Right cardiac atrium (tissue), 5 donors: ENCODE measurements at regions not wholly inside any gene's neighbourhood (a gene's known extent, or its start where the extent isn't known, plus 50 kb on each side); places are given as distances from the start of the nearest gene placed in this dataset.

Source experiments
- ATAC-seq, 2 donors: fragments of 200-7000 bp; cut with Tn5 transposase; one replicate each; pipeline versions ENCODE4 v1.8.0 to v1.9.1; 2020; ENCODE audit warnings: moderate library complexity in 2 of 2, mild to moderate bottlenecking in 1 of 2
- DNase-seq, 3 donors: peaks; one replicate each; pipeline ENCODE4 v3.0.0-alpha.2; 2020
- H3K27ac ChIP-seq: one replicate; pipeline ENCODE4 v1.5.1; 2013; ENCODE audit warnings: mild to moderate bottlenecking, low read length, control low read depth, moderate library complexity
- H3K27me3 ChIP-seq: one replicate; pipeline ENCODE4 v1.6.1; 2013; ENCODE audit not compliant: control insufficient read depth, insufficient read depth
- H3K4me1 ChIP-seq: one replicate; pipeline ENCODE4 v1.6.1; 2013; ENCODE audit warnings: low read length; ENCODE audit not compliant: control insufficient read depth, insufficient read depth
- H3K4me3 ChIP-seq: one replicate; pipeline ENCODE4 v1.5.1; 2013; ENCODE audit warnings: low read length, control low read depth
- H3K9me3 ChIP-seq: one replicate; pipeline ENCODE4 v1.6.1; 2013; ENCODE audit warnings: low read length; ENCODE audit not compliant: control insufficient read depth
- WGBS: extraction: QIAGEN DNeasy Blood & Tissue Kit; methylation state at CpG from one replicate; pipeline ENCODE4 v1.1.7; 2013; 5-methylcytosine and 5-hydroxymethylcytosine counted together
- intact Hi-C, 4 donors: fragments of 100-400 bp; cut with DNase I; formaldehyde crosslinking; loops; one replicate each; pipeline versions ENCODE4 v1.11.0 to v1.14.0; 2022 to 2023
- donor health status: healthy with polysubstance abuse.
- donor health status: DM: no; HTN: yes; CAD: no.
- donor health status: DM: no; HTN: no; CAD: no.
- donor health status: DM: no; HTN: yes; CAD: no; lungs with severe emphysema.
- donor health status: DM: yes; HTN: yes; CAD: no.

- no peak for ATAC-seq
- Histone ChIP-seq H3K4me1 (no peaks in the 10 kb centered on the region), H3K27me3 (no peaks in the 10 kb centered on the region), H3K9me3 (no peaks in the 10 kb centered on the region), H3K4me3 (no peak overlapping the region), H3K27ac (no peak overlapping the region)
- intact Hi-C loops: no loop called here
- no peak for DNase-seq
- WGBS: 93% methylated on average over 2 of the region's 2 CpGs
These were observed 225.1 kb upstream of the MPPED2 start for GRCh38 chr11:30811226-30811755.

- no peaks in the 10 kb centered on the region for H3K9me3 ChIP-seq
- intact Hi-C loops: no loop called here
- no peaks in the 10 kb centered on the region for H3K4me1 ChIP-seq
- H3K27me3 ChIP-seq: no peaks in the 10 kb centered on the region
- H3K27ac ChIP-seq: no peak overlapping the region
- no peak overlapping the region for H3K4me3 ChIP-seq
- 94% methylated on average over 2 of the region's 2 CpGs for WGBS
- ATAC-seq (no peak), DNase-seq (no peak)
These were observed 224.0 kb upstream of the MPPED2 start for GRCh38 chr11:30810116-30810515.

GRCh38 chr11:30801357-30801756 is 215.2 kb upstream of the MPPED2 start:
- no peak overlapping the region for H3K4me3 ChIP-seq
- DNase-seq: no peak
- H3K27ac ChIP-seq: no peak overlapping the region
- no peaks in the 10 kb centered on the region for H3K4me1 ChIP-seq
- no peaks in the 10 kb centered on the region for H3K27me3 ChIP-seq
- no peak for ATAC-seq
- WGBS: 42% methylated on average over 4 of the region's 4 CpGs
- H3K9me3 ChIP-seq: no peaks in the 10 kb centered on the region
- intact Hi-C loops: no loop called here

- no peaks in the 10 kb centered on the region for H3K4me1 ChIP-seq
- H3K4me3 ChIP-seq: no peak overlapping the region
- no peak overlapping the region for H3K27ac ChIP-seq
- no peak for ATAC-seq
- H3K27me3 ChIP-seq: no peaks in the 10 kb centered on the region
- no peaks in the 10 kb centered on the region for H3K9me3 ChIP-seq
- intact Hi-C loops: no loop called here
- DNase-seq: no peak
These were observed 214.8 kb upstream of the MPPED2 start for GRCh38 chr11:30800904-30801303.

GRCh38 chr11:30798547-30799236 is 212.5 kb upstream of the MPPED2 start:
- H3K27me3 ChIP-seq: no peaks in the 10 kb centered on the region
- no peak overlapping the region for H3K27ac ChIP-seq
- DNase-seq: no peak
- WGBS: 90% methylated on average over 3 of the region's 3 CpGs
- no peaks in the 10 kb centered on the region for H3K9me3 ChIP-seq
- no peak for ATAC-seq
- intact Hi-C loops: no loop called here
- H3K4me1 ChIP-seq: no peaks in the 10 kb centered on the region
- no peak overlapping the region for H3K4me3 ChIP-seq

GRCh38 chr11:30789270-30789669 is 203.1 kb upstream of the MPPED2 start:
- intact Hi-C loops: no loop called here
- no peak overlapping the region for H3K4me3 ChIP-seq
- WGBS: 84% methylated on average over 4 of the region's 4 CpGs
- no peaks in the 10 kb centered on the region for H3K4me1 ChIP-seq
- DNase-seq (no peak), ATAC-seq (no peak)
- H3K9me3 ChIP-seq: no peaks in the 10 kb centered on the region
- no peaks in the 10 kb centered on the region for H3K27me3 ChIP-seq
- no peak overlapping the region for H3K27ac ChIP-seq

GRCh38 chr11:30788849-30789248 is 202.7 kb upstream of the MPPED2 start:
- 93% methylated on average over 2 of the region's 2 CpGs for WGBS
- no peak for ATAC-seq

GRCh38 chr11:30786256-30787110 is 200.3 kb upstream of the MPPED2 start:
- DNase-seq (no peak), ATAC-seq (no peak)
- Histone ChIP-seq H3K4me1 (no peaks in the 10 kb centered on the region), H3K4me3 (no peak overlapping the region), H3K27ac (no peak overlapping the region), H3K27me3 (no peaks in the 10 kb centered on the region), H3K9me3 (no peaks in the 10 kb centered on the region)
- intact Hi-C loops: no loop called here
- 44% methylated on average over 4 of the region's 4 CpGs for WGBS

More at GRCh38 chr11:30788849-30789248, 202.7 kb upstream of the MPPED2 start:
- intact Hi-C loops: no loop called here
- Histone ChIP-seq H3K4me3 (no peak overlapping the region), H3K9me3 (no peaks in the 10 kb centered on the region), H3K4me1 (no peaks in the 10 kb centered on the region), H3K27me3 (no peaks in the 10 kb centered on the region), H3K27ac (no peak overlapping the region)
- no peak for DNase-seq

GRCh38 chr11:30778596-30778995 is 192.4 kb upstream of the MPPED2 start:
- Histone ChIP-seq H3K27me3 (no peaks in the 10 kb centered on the region), H3K4me3 (no peak overlapping the region), H3K27ac (no peak overlapping the region), H3K9me3 (no peaks in the 10 kb centered on the region), H3K4me1 (no peaks in the 10 kb centered on the region)
- 67% methylated on average over 1 of the region's 1 CpG for WGBS
- no peak for ATAC-seq
- DNase-seq: no peak
- intact Hi-C loops: no loop called here

- WGBS: 56% methylated on average over 1 of the region's 1 CpG
- H3K4me3 ChIP-seq: no peak overlapping the region
- intact Hi-C loops: no loop called here
- ATAC-seq: no peak
- no peak for DNase-seq
- H3K4me1 ChIP-seq: no peaks in the 10 kb centered on the region
- H3K27ac ChIP-seq: no peak overlapping the region
- H3K27me3 ChIP-seq: no peaks in the 10 kb centered on the region
- no peaks in the 10 kb centered on the region for H3K9me3 ChIP-seq
These were observed 189.0 kb upstream of the MPPED2 start for GRCh38 chr11:30775233-30775522.

- intact Hi-C loops: no loop called here
- DNase-seq (no peak), ATAC-seq (no peak)
- no peak overlapping the region for H3K4me3 ChIP-seq
- H3K9me3 ChIP-seq: no peaks in the 10 kb centered on the region
- no peaks in the 10 kb centered on the region for H3K27me3 ChIP-seq
- WGBS: 33% methylated on average over 8 of the region's 8 CpGs
- H3K27ac ChIP-seq: no peak overlapping the region
- H3K4me1 ChIP-seq: no peaks in the 10 kb centered on the region
These were observed 188.5 kb upstream of the MPPED2 start for GRCh38 chr11:30774496-30775232.
